Hypothalamus (tissue), 51 donors: ENCODE measurements at regions not wholly inside any gene's neighbourhood (a gene's known extent, or its start where the extent isn't known, plus 50 kb on each side); places are given as distances from the start of the nearest gene placed in this dataset.

Experiments used
- DNase-seq, 51 donors: peaks; one replicate each; lab custom pipeline; 2025; lab: John Stamatoyannopoulos, UW

GRCh38 chr11:95556342-95557163 lies 233.0 kb downstream of the FAM76B start:
- no peak for DNase-seq

- DNase-seq, result no peak
Observed at GRCh38 chr11:95556011-95556341, 233.6 kb downstream of the FAM76B start.

GRCh38 chr11:95554911-95555310 lies 234.7 kb downstream of the FAM76B start:
- DNase-seq, result no peak

GRCh38 chr11:95549301-95549700 lies 240.3 kb downstream of the FAM76B start:
- no peak for DNase-seq

GRCh38 chr11:95548416-95548815 lies 241.2 kb downstream of the FAM76B start:
- DNase-seq, result no peak

GRCh38 chr11:95547976-95548375 lies 241.6 kb downstream of the FAM76B start:
- DNase-seq, result no peak

GRCh38 chr11:95547186-95547585 lies 242.4 kb downstream of the FAM76B start:
- DNase-seq, result no peak

- DNase-seq, result no peak
Observed at GRCh38 chr11:95545116-95545875, 244.3 kb downstream of the FAM76B start.

- DNase-seq, result no peak
Observed at GRCh38 chr11:95544095-95544856, 245.3 kb downstream of the FAM76B start.

GRCh38 chr11:95542868-95543551 lies 246.6 kb downstream of the FAM76B start:
- no peak for DNase-seq

- no peak for DNase-seq
Observed at GRCh38 chr11:95541715-95542114, 247.9 kb downstream of the FAM76B start.

- no peak for DNase-seq
Observed at GRCh38 chr11:95536047-95536690, 253.4 kb downstream of the FAM76B start.

GRCh38 chr11:95534809-95535208 lies 254.8 kb downstream of the FAM76B start:
- DNase-seq, result no peak

- no peak for DNase-seq
Observed at GRCh38 chr11:95534226-95534625, 255.4 kb downstream of the FAM76B start.

- no peak for DNase-seq
Observed at GRCh38 chr11:95531116-95531515, 258.5 kb downstream of the FAM76B start.

- DNase-seq, result peak in 1 of 51 donors; percentile 2
Observed at GRCh38 chr11:95524314-95525036, 265.1 kb downstream of the FAM76B start.

- no peak for DNase-seq
Observed at GRCh38 chr11:95522874-95523273, 266.7 kb downstream of the FAM76B start.

GRCh38 chr11:95521862-95522261 lies 267.7 kb downstream of the FAM76B start:
- no peak for DNase-seq

- DNase-seq, result no peak
Observed at GRCh38 chr11:95521133-95521542, 268.4 kb downstream of the FAM76B start.
